HAP-1 (cell line): ENCODE measurements at regions not wholly inside any gene's neighbourhood (a gene's known extent, or its start where the extent isn't known, plus 50 kb on each side); places are given as distances from the start of the nearest gene placed in this dataset.

Experiments
- DNase-seq, 2 experiments: peaks; one replicate each; pipeline ENCODE4 v3.0.0-alpha.2; 2016 to 2020; ENCODE audit warnings: low spot score in 2 of 2
- H3K27me3 ChIP-seq: fragments of 250-450 bp; sonication (Bioruptor Pico); 2 replicates; pipeline ENCODE4 v1.5.1; 2020; ENCODE audit warnings: low read depth, mild to moderate bottlenecking, moderate library complexity
- H3K36me3 ChIP-seq: fragments of 250-450 bp; sonication (Bioruptor Pico); replicated peaks from 2 replicates; pipeline ENCODE4 v1.5.1; 2020; ENCODE audit warnings: mild to moderate bottlenecking
- H3K4me1 ChIP-seq: fragments of 250-450 bp; sonication (Bioruptor Pico); 2 replicates; pipeline ENCODE4 v1.5.1; 2020; ENCODE audit warnings: mild to moderate bottlenecking
- H3K4me3 ChIP-seq: fragments of 250-450 bp; sonication (Bioruptor Pico); 2 replicates; pipeline ENCODE4 v1.5.1; 2020; ENCODE audit warnings: mild to moderate bottlenecking, moderate library complexity
- H3K9me3 ChIP-seq: fragments of 250-450 bp; sonication (Bioruptor Pico); 2 replicates; pipeline ENCODE4 v1.5.1; 2020; ENCODE audit warnings: mild to moderate bottlenecking, moderate library complexity
- in situ Hi-C: fragments of 300-500 bp; cut with MboI; formaldehyde crosslinking; loops from 3 replicates; pipeline ENCODE4 v1.14.3; 2020; ENCODE audit warnings: low sequenced_read_pairs, inconsistent platforms, mixed read lengths

- Histone ChIP-seq H3K4me3 (no peak overlapping the region), H3K9me3 (no peaks in the 10 kb centered on the region), H3K36me3 (no peaks in the 10 kb centered on the region), H3K27me3 (no peaks in the 10 kb centered on the region), H3K4me1 (no peaks in the 10 kb centered on the region)
- in situ Hi-C loops = no loop called here
- DNase-seq = no peak
Observed at GRCh38 chr9:108512426-108513173, 343.2 kb downstream of the ACTL7B start.

- no peaks in the 10 kb centered on the region for H3K4me1 ChIP-seq
- H3K27me3 ChIP-seq = no peaks in the 10 kb centered on the region
- H3K4me3 ChIP-seq = no peak overlapping the region
- H3K36me3 ChIP-seq = no peaks in the 10 kb centered on the region
- no peak for DNase-seq
- no peaks in the 10 kb centered on the region for H3K9me3 ChIP-seq
- in situ Hi-C loops = no loop called here
Observed at GRCh38 chr9:108511307-108511706, 344.5 kb downstream of the ACTL7B start.

- in situ Hi-C loops = no loop called here
- no peak for DNase-seq
- Histone ChIP-seq H3K9me3 (no peaks in the 10 kb centered on the region), H3K27me3 (no peaks in the 10 kb centered on the region), H3K36me3 (no peaks in the 10 kb centered on the region), H3K4me3 (no peak overlapping the region), H3K4me1 (no peaks in the 10 kb centered on the region)
Observed at GRCh38 chr9:108496846-108497245, 358.9 kb downstream of the ACTL7B start.

- DNase-seq = no peak
- Histone ChIP-seq H3K4me1 (no peaks in the 10 kb centered on the region), H3K9me3 (no peaks in the 10 kb centered on the region), H3K4me3 (no peak overlapping the region), H3K36me3 (no peaks in the 10 kb centered on the region), H3K27me3 (peaks cover 3% of the 10 kb centered on the region; the same call in 1 of the 2 replicates)
- in situ Hi-C loops = no loop called here
Observed at GRCh38 chr9:108489567-108489966, 366.2 kb downstream of the ACTL7B start.

GRCh38 chr9:108486831-108487230, 369.0 kb downstream of the ACTL7B start:
- in situ Hi-C loops = no loop called here
- DNase-seq = no peak
- Histone ChIP-seq H3K9me3 (no peaks in the 10 kb centered on the region), H3K4me3 (no peak overlapping the region), H3K27me3 (peaks cover 3% of the 10 kb centered on the region; the same call in 1 of the 2 replicates), H3K36me3 (no peaks in the 10 kb centered on the region), H3K4me1 (no peaks in the 10 kb centered on the region)

- H3K27me3 ChIP-seq = peaks cover 3% of the 10 kb centered on the region; the same call in 1 of the 2 replicates
- H3K4me3 ChIP-seq = no peak overlapping the region
- no peaks in the 10 kb centered on the region for H3K9me3 ChIP-seq
- DNase-seq = no peak
- H3K4me1 ChIP-seq = no peaks in the 10 kb centered on the region
- in situ Hi-C loops = no loop called here
- no peaks in the 10 kb centered on the region for H3K36me3 ChIP-seq
Observed at GRCh38 chr9:108484468-108484867, 371.3 kb downstream of the ACTL7B start.

GRCh38 chr9:108483676-108484075, 372.1 kb downstream of the ACTL7B start:
- Histone ChIP-seq H3K4me3 (no peak overlapping the region), H3K9me3 (no peaks in the 10 kb centered on the region), H3K27me3 (peaks cover 3% of the 10 kb centered on the region; the same call in 1 of the 2 replicates), H3K36me3 (no peaks in the 10 kb centered on the region), H3K4me1 (no peaks in the 10 kb centered on the region)
- in situ Hi-C loops = no loop called here
- DNase-seq = no peak

- no peak for DNase-seq
- Histone ChIP-seq H3K4me3 (no peak overlapping the region), H3K4me1 (no peaks in the 10 kb centered on the region), H3K36me3 (no peaks in the 10 kb centered on the region), H3K27me3 (no peaks in the 10 kb centered on the region), H3K9me3 (no peaks in the 10 kb centered on the region)
- in situ Hi-C loops = no loop called here
Observed at GRCh38 chr9:108479989-108480652, 375.7 kb downstream of the ACTL7B start.

GRCh38 chr9:108478431-108479332, 377.1 kb downstream of the ACTL7B start:
- no peaks in the 10 kb centered on the region for H3K36me3 ChIP-seq
- H3K9me3 ChIP-seq = no peaks in the 10 kb centered on the region
- H3K27me3 ChIP-seq = no peaks in the 10 kb centered on the region
- in situ Hi-C loops = no loop called here
- no peaks in the 10 kb centered on the region for H3K4me1 ChIP-seq
- no peak overlapping the region for H3K4me3 ChIP-seq
- DNase-seq = no peak

GRCh38 chr9:108477529-108478006, 378.2 kb downstream of the ACTL7B start:
- no peak overlapping the region for H3K4me3 ChIP-seq
- no peaks in the 10 kb centered on the region for H3K27me3 ChIP-seq
- no peaks in the 10 kb centered on the region for H3K36me3 ChIP-seq
- in situ Hi-C loops = no loop called here
- no peaks in the 10 kb centered on the region for H3K4me1 ChIP-seq
- no peaks in the 10 kb centered on the region for H3K9me3 ChIP-seq
- no peak for DNase-seq

- no peak for DNase-seq
- H3K27me3 ChIP-seq = no peaks in the 10 kb centered on the region
- H3K9me3 ChIP-seq = no peaks in the 10 kb centered on the region
- H3K4me3 ChIP-seq = no peak overlapping the region
- H3K4me1 ChIP-seq = no peaks in the 10 kb centered on the region
- H3K36me3 ChIP-seq = no peaks in the 10 kb centered on the region
- in situ Hi-C loops = no loop called here
Observed at GRCh38 chr9:108476574-108476973, 379.2 kb downstream of the ACTL7B start.

- H3K4me1 ChIP-seq = no peaks in the 10 kb centered on the region
- H3K36me3 ChIP-seq = no peaks in the 10 kb centered on the region
- no peaks in the 10 kb centered on the region for H3K9me3 ChIP-seq
- no peaks in the 10 kb centered on the region for H3K27me3 ChIP-seq
- DNase-seq = no peak
- no peak overlapping the region for H3K4me3 ChIP-seq
- in situ Hi-C loops = no loop called here
Observed at GRCh38 chr9:108475813-108476212, 380.0 kb downstream of the ACTL7B start.

GRCh38 chr9:108474356-108474755, 381.4 kb downstream of the ACTL7B start:
- Histone ChIP-seq H3K36me3 (no peaks in the 10 kb centered on the region), H3K9me3 (no peaks in the 10 kb centered on the region), H3K4me1 (no peaks in the 10 kb centered on the region), H3K27me3 (no peaks in the 10 kb centered on the region), H3K4me3 (no peak overlapping the region)
- in situ Hi-C loops = no loop called here
- no peak for DNase-seq
